GM19239 (cell line): ENCODE measurements at regions not wholly inside any gene's neighbourhood (a gene's known extent, or its start where the extent isn't known, plus 50 kb on each side); places are given as distances from the start of the nearest gene placed in this dataset.

Experiments
- DNase-seq: peaks from one replicate; pipeline ENCODE4 v3.0.0; 2011; ENCODE audit warnings: low spot score; ENCODE audit not compliant: insufficient read length
- FAIRE-seq: peaks from 2 replicates; lab custom pipeline; 2011; peaks lifted over from hg19 to GRCh38; lab: Jason Lieb, UNC

DNA sequence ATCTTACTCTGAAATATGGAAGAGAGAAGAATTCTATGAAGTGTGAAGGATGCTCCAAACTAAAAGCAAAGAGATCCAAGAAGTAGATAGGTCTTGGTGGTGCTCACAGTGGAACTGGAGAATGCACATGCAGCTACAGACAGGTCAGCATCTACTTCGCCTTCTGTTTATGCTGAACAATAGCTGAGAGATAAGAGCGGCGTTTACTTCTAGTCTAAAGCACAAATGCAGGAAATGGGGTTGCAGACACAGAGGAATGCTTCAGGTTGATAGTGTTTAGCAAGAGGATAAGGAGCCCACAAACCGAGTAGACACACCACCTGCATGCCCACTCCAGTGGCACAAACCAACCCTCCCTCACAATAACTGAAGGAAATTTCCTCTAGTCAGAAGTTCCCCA lies 180.0 kb upstream of the RGMB start:
- no peak for FAIRE-seq

DNA sequence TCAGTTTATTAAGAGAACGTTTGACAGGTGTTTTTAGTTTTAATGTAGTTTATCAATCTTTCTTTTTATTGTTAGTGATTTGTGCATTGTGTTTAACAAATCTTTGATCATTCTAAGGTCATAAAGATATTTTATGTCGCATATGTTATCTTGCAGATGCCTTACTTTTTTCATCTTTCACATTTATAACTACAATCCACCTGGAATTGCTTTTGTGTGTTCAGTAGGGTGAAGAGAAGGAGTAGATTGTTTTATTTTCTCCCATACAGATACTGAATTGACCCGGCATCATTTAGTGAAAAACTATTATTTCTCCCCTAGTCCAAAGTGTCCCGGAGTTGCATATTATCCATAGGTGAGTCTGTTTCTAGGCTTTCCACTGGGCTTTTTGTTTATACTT lies 179.4 kb upstream of the RGMB start:
- no peak for DNase-seq
- FAIRE-seq: no peak

More for the DNA sequence above, 180.0 kb upstream of the RGMB start:
- no peak for DNase-seq

DNA sequence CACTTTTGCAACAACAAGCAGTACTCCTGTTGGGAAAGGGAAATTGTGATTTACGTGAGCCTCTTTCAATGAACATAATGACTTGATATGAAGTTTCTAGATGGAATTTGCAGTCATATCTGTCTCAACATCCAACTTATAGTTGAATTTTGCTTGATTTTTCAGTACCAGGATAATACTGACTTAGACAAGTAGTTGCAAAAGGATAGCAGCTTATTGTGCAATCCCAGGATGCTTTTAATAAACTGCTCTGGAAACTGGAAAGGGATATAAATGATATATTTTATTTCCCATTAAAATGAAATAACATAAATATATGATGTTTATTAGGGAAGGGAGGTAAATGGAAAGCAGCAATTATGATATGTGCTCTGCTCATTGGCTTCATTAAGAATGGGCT lies 174.4 kb upstream of the RGMB start:
- FAIRE-seq: no peak
- DNase-seq: no peak

DNA sequence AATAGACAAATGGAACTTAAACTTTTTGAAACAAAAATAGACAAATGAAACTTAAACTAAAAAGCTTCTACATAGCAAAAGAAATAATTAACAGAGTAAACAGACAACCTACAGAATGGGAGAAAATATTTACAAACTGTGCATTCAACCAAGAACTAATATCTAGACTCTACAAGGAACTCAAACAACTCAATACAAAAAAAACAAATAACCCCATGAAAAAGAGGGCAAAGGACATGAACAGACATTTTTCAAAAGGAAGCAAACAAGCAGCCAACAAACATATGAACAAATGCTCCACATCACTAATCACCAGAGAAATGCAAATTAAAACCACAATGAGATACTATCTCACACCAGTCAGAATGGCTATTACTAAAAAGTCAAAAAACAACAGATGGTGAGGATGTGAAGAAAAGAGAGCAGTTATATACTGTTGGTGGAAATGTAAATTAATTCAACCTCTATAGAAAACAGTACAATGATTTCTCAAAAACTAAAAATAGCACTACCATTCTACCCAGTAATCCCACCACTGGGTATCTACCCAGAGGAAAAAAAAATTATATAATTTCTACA lies 170.8 kb upstream of the RGMB start:
- FAIRE-seq (no peak), DNase-seq (no peak)

DNA sequence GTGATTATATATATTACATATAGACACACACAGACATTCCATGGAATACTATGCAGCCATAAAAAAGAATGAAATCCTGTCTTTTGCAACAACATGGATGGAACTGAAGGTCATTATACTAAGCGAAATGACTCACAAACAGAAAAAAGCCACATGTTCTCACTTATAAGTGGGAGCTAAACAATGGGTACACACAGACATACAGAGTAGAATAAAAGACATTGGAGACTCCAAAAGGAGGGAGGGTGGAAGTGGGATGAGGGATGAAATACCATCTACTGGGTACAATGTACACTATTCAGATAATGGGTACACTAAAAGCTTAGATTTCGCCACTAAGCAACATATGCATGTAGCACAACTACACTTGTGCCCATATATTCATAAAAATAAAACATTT lies 170.0 kb upstream of the RGMB start:
- FAIRE-seq (no peak), DNase-seq (no peak)

DNA sequence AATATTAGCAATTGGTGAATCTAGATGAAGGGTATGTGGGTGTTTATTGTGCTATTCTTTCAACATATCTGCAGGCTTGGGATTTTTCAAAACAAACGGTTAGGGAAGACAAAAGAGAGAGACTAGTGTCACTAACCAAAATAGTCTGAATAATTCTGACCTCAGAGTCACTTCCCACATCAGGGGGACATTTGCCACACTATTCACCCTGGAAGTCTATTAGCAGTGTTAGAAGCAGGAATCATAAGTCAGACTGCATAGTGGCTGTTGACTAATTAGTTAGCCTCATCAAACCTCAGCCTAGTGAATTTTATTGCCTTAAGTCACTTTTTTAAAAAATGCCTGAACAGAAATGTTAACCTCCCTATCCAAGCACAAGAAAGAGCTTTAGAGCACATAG lies 169.2 kb upstream of the RGMB start:
- no peak for DNase-seq
- FAIRE-seq: no peak

DNA sequence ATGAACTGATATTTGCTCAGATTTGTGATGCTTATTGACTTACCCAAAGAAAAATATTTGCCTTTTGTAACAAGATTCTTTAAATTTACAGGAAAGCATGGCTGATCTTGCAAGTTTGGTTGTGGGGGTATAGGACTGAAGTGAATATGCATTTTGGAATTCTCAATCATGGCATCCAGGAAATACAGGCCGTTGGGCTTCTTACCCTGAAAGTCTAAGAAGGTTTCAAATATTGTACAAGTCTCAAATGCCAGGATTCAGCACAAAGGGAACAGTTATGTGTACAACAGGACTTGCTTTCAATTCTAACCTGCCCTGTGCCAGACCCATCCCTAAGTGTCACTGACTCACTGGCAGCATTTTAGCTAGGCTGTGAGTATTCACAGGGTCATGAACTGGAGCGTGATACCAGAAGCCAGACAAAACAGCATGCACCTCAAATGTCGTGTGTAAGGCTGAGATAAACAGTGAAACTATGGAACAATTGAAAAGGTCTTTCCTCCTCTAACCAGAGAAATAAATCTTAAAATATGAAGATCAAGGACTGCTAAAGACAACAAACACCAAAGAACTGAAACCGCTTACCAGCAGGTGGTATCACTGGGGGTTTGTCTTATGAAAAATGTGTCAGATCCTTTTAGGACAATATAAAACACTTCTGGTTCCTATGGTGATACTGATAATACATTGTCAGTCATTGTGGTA lies 168.6 kb upstream of the RGMB start:
- DNase-seq (no peak), FAIRE-seq (no peak)

DNA sequence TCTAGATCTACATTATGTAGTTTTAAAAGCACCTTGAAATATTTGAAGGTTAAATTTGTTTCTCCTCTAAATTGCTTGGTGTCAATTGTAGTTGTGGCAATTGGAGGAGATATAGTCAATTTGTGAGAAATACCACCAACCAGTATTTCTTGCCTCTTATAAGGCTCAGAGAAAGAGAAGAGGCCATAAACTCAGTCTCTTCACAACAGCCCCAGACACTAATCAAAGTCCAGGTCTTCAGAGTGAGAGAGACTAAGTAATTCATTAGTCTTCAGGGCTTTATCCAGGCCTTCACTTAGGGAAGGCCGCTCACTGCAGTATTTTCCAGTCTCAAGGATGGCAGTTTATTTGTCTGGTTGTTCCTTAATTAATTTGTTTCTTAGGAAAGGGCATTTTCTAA lies 168.0 kb upstream of the RGMB start:
- DNase-seq (no peak), FAIRE-seq (no peak)

DNA sequence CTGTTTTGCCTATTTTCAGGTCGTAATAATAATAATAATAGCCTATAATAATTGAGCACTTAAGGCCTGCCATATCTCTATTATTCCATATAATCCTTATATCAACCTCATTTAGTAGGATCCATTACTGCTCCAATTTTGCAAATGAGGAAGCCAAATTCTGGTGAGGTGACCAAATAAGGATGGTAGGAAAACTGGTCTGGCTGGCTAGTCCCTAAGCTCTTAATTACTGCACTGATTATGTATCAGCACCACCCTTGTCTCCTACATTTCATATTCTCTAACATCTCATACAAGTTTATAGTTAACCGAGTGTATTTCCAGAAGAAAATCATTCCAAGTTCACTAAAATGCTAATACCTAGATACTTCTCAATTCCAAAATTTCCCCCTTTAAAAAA lies 166.5 kb upstream of the RGMB start:
- no peak for FAIRE-seq
- no peak for DNase-seq

DNA sequence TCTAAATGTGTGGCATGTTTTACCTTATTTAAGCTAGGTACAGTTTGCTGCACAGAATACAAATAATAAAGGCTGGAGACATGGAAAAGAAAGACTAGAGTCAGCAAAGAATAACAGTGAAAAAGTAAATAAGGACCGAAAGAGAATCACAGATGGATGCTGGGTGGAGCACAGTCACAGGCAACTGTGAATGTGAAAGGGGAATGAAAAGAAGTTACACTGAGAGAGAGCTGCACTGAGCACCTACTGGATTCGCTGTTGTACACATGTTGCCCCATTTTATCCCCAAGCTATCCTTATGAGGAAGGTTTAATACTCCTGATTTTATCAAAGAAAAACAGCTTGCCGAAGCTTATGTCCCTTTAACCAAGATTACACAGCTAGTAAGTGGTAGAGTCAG lies 165.4 kb upstream of the RGMB start:
- no peak for FAIRE-seq

DNA sequence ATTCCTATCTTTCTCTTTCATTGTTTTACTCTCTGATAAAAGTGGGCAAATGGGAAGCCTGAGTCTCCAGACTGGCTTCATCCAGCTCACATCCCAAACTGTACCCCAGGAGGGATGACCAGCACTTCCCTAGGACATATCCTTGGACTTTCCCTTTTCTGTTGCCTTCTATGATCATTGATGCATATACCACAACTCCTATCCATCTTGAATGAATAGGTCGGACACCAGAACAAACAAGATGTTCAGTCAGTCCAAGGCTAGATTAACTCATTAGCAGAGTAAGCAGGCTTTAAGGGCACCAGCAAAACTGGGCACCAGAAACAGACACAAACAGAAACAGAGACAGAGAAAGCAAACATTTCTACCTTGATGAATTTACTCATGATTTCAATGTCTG lies 159.1 kb upstream of the RGMB start:
- FAIRE-seq: no peak
- no peak for DNase-seq

More for the DNA sequence above, 165.4 kb upstream of the RGMB start:
- no peak for DNase-seq

DNA sequence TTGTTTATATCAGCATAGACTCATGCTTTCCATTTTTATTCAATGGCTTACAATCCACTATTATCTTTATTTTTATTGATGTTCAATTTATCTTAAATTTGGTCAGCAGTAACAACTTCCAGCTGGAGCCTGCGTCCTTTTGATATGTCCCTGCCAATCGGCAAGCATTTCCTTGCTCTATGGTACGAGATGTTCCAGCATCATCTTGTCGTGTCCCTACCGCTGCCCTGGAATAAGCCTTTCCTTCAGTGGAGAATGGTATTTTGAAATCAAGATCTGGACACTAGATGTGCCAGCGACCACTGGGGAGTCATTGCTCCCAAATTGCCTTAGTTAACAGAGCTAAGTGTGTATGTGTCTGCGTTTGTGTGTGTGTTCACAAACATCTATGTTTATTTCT lies 151.6 kb upstream of the RGMB start:
- FAIRE-seq: no peak
- no peak for DNase-seq

DNA sequence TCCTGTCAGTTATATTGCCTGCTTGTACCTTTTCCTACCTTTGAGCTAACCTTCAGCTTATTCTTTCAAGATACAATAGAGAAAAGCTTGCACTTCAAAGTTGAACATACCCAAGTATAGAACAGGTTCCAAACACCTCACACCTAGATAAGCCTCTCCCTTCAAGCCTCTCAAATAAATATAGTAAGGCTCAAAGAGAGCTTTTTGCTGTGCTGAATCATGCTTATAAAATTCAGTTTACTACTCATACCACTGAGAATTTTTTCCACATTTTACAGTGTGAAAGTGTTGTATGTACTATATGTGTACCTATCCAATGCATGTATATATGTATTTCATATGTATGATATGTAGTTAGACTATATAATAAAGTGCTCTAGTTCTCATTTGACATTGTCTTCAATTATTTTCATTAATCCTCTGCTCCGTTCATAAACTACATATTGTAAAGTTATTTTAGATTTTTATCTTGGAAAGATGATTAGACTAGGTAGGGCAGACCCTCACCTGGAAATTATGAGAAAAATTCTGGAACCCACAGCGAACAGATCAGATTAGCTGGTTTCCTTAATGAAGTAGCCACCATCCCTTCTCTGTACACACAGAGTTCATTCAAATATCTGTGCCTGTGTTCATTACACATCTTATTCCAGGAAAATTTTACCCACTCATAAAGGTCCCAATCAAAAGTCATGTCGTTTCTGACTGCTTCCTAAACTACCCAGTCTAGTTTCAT lies 149.2 kb upstream of the RGMB start:
- DNase-seq (no peak), FAIRE-seq (no peak)

DNA sequence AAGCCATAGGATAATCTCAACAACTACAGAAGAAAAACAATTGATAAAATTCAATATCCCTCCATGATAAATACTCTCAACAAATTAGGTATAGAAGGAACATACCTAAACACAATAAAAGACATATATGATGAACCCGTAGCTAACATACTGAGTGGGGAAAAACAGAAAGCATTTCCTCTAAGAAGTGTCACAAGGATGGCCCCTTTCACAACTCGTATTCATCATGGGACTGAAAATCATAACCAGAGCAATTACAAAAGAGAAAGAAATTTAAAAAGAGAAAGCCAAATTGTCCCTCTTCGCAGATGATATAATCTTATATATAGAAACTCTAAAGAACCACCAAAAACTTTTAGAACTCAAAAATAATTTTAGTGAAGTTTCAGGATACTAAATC lies 146.3 kb upstream of the RGMB start:
- FAIRE-seq: no peak
- DNase-seq: no peak

DNA sequence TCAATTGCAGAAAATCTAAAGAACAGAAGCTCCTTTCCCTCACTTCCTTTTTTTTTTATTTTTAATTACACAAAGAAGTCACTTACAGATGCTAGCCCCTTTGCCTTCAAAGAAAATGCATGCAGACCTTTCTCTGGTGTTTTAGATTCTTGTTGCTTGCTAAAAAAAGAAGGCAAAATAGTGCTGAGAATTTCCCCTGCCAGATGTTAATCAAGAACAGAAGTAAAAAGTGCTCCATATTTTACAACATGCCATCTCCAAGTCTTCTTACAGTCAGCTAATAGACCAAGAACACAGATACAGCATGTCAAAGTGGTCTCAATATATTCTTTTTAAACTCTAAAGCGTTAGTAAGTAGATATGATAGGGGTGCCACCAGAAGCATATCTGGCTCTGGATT lies 142.8 kb upstream of the RGMB start:
- FAIRE-seq: no peak
- DNase-seq: no peak

DNA sequence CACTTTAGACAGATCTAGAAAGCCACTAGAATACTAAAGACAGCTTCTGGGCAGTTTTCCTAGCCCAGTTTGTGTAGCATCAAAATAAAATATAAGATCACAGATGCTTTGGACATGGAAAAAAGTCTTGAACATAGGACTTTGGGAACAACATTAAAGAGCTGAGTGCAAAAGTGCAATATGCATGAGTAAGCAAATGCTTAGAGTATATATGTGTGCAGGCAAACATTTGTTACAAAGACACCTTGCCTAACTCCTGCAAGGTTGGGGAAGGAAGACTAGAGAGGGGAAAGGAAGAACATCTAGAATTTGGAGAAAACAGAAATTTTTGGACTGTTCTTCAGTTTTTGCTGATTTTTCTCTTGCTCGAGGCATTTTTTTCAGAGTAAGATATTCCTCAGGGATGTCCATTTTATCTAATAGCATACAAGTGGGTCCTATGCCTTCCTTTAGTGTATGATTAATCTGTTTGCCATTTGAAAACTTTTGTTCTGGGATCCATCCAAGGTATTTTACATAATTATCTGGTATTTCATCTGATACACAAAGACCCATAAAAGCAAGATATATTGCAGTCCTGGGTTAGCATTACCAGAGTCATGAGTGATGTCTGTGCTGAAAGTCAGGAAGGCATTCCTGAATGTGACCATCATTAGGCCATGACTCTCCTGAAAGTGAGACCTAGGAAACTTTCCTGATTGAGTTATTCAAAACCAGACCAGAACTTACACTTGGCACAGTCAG lies 142.0 kb upstream of the RGMB start:
- FAIRE-seq (no peak), DNase-seq (no peak)

DNA sequence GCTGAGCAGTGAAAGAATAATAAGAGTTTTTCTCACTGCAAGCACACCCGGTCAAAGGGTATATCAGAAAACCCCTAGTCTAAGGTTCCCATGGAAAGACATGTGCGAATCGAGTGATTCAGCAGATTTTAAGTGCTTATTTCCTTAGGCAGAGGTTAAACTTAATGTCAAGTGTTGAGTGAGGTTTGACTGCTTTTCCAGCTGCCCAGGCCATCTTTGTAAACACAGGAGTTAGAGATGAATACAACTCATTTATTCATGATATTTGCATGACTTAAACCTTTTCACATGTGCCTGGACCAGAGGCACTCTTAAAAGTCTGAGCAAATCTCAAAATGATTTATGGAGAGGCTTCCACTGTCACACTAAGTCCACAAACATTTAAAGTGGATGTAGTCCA lies 137.8 kb upstream of the RGMB start:
- DNase-seq: no peak
- no peak for FAIRE-seq

DNA sequence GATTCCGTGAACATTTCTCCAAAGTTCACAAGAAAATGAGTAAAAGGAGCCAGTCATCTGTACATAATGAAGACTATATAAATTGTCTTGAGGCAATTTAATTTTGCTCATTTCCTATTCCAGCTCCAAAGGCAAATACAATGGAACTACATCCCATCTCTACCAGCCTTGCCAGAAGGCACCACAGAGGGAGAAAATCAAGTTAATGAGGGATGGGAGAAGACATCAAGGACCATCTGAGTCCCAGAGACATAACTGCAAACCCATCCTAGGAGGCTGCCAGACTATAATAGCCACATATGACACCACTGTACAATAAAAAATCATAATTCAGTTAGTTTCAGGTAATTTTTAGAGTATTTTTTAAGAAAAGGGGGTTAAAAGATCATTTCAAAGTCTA lies 136.3 kb upstream of the RGMB start:
- DNase-seq (no peak), FAIRE-seq (no peak)

DNA sequence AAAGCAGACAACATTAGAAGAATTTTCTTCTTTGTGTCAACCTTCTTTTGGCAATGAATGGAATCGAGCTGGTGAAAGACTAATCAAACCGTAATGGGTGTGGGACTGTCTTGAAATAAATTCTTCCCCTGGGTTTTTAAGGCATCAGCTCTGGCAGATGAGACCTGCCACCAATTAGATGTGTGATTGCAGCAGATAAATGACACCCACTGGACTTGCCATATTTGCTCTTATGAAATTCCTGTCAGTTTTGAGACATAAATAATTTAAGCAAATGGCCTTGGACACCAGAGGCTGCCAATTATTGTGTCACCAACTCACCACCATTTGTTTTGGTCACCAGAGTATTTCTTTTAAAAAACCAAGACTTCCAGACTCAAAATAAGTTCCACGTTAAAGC lies 135.9 kb upstream of the RGMB start:
- no peak for DNase-seq
- FAIRE-seq: no peak

DNA sequence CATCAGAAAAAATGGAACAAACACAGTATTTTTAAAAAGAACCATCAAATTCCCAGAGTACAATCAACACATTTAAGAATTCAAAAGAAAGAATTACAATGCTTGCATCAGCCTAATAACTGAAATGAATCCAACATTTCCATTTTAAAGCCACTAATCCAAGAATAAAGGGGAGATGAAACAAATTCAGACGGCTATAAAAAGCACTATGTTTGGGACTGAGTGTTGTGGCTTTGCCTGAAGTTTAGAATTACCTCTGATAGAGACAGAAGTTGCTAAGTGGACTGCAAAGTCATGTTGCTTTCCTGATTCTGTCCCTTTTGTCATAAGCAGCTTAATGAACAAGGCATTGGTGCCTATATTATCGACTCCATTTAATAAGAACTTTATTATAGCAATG lies 135.4 kb upstream of the RGMB start:
- FAIRE-seq: no peak
- DNase-seq: no peak

DNA sequence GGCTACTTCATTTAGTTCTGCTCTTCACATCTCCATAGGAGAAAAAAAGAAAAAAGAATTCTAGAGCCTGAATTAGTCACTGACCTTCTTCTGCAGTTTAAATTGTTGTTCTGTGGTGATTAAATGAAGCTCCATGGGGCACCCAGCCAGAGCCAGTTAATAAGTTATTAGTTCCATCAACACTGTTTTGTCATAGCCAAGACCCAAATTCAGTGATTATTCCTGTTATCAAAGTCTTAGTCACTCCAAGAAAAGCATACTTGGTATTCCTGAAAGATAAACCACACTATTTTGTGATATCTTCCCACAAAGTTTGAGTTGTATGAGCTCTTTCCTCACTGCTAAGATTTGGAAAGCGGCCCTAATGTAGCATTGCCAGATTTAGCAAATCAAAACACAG lies 134.8 kb upstream of the RGMB start:
- FAIRE-seq (no peak), DNase-seq (no peak)
